Activated CD4-positive, alpha-beta memory T cell treated with anti-CD3 and anti-CD28 coated beads, Interleukin-2, amount 10 ng/mL, durations not matched to agents 7 days and 5 days (primary cell): ENCODE measurements at regions not wholly inside any gene's neighbourhood (a gene's known extent, or its start where the extent isn't known, plus 50 kb on each side); places are given as distances from the start of the nearest gene placed in this dataset.

Experiments used
- CTCF ChIA-PET: fragments of 350-600 bp; sonication (Branson Sonifier 250); formaldehyde crosslinking; loops from one replicate; lab custom pipeline; 2021; ENCODE audit warnings: antibody characterized with exemption, inconsistent platforms; lab: Charles Lee
- POLR2A ChIA-PET: fragments of 350-600 bp; sonication (Branson Sonifier 250); formaldehyde crosslinking; loops from one replicate; lab custom pipeline; 2021; ENCODE audit warnings: antibody characterized with exemption; lab: Charles Lee
- DNase-seq: peaks from one replicate; pipeline ENCODE4 v3.0.0-alpha.2; 2020
- H3K27ac Mint-ChIP-seq: one replicate; pipeline ENCODE4 v1.8.0; 2021; ENCODE audit warnings: mild to moderate bottlenecking, mixed read lengths
- H3K27me3 Mint-ChIP-seq: one replicate; pipeline ENCODE4 v1.8.0; 2021; ENCODE audit warnings: mixed read lengths
- H3K36me3 Mint-ChIP-seq: one replicate; pipeline ENCODE4 v1.8.0; 2021; ENCODE audit warnings: low read depth, mixed read lengths
- H3K4me1 Mint-ChIP-seq: one replicate; pipeline ENCODE4 v1.8.0; 2021; ENCODE audit warnings: mixed read lengths
- H3K4me3 Mint-ChIP-seq: one replicate; pipeline ENCODE4 v1.8.0; 2021; ENCODE audit warnings: mild to moderate bottlenecking, mixed read lengths
- H3K9me3 Mint-ChIP-seq: one replicate; pipeline ENCODE4 v1.8.0; 2021; ENCODE audit warnings: mixed read lengths

DNA sequence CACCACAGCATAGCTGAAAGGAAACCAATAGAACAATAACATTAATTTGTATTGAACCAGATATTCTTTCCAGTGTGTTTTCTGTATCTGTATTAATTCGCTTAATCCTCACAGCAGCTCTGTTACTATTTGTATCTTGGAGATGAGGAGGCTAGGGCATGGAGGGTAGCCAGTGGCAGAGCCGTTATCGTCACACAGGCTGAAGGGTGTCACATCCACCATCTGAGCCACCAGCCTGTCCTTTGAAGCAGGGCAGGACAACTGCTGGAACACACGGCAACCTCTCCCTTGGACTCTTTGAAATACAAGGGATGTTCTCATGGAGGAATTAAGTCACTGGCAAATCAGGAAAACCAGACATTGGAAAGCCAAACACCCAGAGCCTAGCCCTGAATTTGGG, 628.0 kb upstream of the CDH4 start:
- Mint-ChIP-seq H3K36me3 (no peaks in the 10 kb centered on the region), H3K27ac (no peak overlapping the region), H3K4me1 (no peaks in the 10 kb centered on the region), H3K9me3 (no peaks in the 10 kb centered on the region), H3K27me3 (no peaks in the 10 kb centered on the region), H3K4me3 (no peak overlapping the region)
- CTCF ChIA-PET, result no interaction called here
- POLR2A ChIA-PET, result no interaction called here
- no peak for DNase-seq

DNA sequence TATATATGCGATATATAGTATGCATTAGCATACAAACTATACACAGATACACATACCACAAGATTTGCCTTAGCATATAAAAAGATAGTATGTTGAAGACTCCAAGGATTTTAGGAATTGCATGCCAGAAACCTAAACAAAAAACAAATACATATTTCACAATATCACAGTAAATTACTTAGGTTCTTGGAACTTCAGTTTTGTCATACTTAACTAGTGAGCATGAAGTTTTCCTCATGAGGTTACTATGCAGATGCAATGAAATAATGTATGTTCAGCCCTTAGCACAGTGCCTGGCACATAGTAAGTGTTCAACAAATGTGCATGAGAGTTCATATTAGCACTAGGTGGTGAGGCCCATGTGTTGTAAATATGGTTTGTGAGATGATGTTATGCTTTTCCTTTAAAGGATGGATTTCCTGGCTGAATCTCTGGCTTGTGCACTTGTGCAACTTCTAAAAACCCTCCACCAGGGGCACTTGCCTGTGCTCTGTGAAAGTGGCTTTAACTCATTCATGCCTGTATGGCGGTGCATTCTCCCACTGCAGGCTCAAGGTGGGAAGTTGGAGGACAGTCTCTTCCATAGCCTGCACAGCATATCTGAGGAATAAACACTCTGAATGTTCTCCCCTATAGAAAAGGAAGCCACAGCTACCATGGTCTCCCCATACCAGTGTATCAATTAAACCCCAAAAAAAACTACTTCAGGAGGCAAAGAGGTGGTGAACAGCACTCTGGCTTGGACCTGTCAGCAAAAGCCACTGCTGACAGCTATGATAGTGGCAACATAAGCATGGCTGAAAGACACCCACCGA, 624.1 kb upstream of the CDH4 start:
- ChIA-PET POLR2A (no interaction called here), CTCF (no interaction called here)
- no peak overlapping the region for H3K27ac Mint-ChIP-seq
- no peaks in the 10 kb centered on the region for H3K36me3 Mint-ChIP-seq
- H3K4me1 Mint-ChIP-seq, result no peaks in the 10 kb centered on the region
- H3K4me3 Mint-ChIP-seq, result no peak overlapping the region
- no peaks in the 10 kb centered on the region for H3K9me3 Mint-ChIP-seq
- no peak for DNase-seq
- H3K27me3 Mint-ChIP-seq, result no peaks in the 10 kb centered on the region

- DNase-seq, result no peak
- ChIA-PET CTCF (no interaction called here), POLR2A (no interaction called here)
- H3K27me3 Mint-ChIP-seq, result no peaks in the 10 kb centered on the region
- no peak overlapping the region for H3K4me3 Mint-ChIP-seq
- H3K36me3 Mint-ChIP-seq, result no peaks in the 10 kb centered on the region
- no peaks in the 10 kb centered on the region for H3K4me1 Mint-ChIP-seq
- H3K9me3 Mint-ChIP-seq, result no peaks in the 10 kb centered on the region
- no peak overlapping the region for H3K27ac Mint-ChIP-seq
These were observed 623.3 kb upstream of the CDH4 start for GRCh38 chr20:60628749-60629148.

DNA sequence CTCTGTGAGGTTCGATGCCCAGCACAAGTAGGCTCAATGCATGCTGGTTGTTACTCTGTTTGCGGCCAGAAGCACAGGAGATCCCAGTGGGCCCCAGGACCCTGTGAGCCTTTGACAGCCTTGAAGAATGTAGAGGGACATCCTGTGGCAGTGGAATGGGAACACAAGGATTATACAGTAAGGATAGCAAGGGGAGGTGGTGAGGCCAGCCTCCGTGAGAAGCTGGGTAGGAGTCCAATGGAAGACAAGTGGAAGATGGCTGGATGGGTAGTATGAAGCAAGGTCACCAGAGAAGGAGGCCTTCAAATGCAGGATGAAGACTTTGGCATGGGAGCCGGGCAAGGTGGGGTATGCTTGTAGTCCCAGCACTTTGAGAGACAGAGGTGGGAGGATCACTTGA, 622.9 kb upstream of the CDH4 start:
- Mint-ChIP-seq H3K4me3 (no peak overlapping the region), H3K27ac (no peak overlapping the region), H3K4me1 (no peaks in the 10 kb centered on the region), H3K9me3 (no peaks in the 10 kb centered on the region), H3K36me3 (no peaks in the 10 kb centered on the region), H3K27me3 (no peaks in the 10 kb centered on the region)
- no peak for DNase-seq
- ChIA-PET CTCF (no interaction called here), POLR2A (no interaction called here)

DNA sequence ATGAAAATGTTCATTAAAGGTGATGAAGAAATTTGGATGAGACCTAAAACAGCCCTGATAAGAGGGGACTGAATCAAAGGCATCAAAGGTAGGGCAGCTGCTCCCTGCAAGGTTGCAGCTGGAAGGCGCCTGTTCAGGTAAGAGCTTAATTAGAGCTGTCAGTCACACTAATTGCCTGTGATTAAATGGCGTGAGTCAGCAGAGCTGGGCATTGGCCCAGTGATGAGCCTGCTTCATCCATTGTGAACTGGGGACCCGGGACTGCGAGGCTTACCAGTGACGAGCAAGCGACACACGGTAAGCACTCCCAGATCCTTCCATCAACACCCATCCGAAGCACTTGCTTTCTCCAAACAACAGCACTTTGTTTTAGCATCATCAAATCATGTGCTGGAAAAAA, 621.5 kb upstream of the CDH4 start:
- ChIA-PET POLR2A (no interaction called here), CTCF (no interaction called here)

GRCh38 chr20:60631585-60632287, 620.3 kb upstream of the CDH4 start:
- POLR2A ChIA-PET, result no interaction called here
- no peaks in the 10 kb centered on the region for H3K36me3 Mint-ChIP-seq
- H3K27me3 Mint-ChIP-seq, result no peaks in the 10 kb centered on the region
- CTCF ChIA-PET, result no interaction called here
- H3K4me1 Mint-ChIP-seq, result no peaks in the 10 kb centered on the region
- no peak overlapping the region for H3K27ac Mint-ChIP-seq
- no peak overlapping the region for H3K4me3 Mint-ChIP-seq
- no peaks in the 10 kb centered on the region for H3K9me3 Mint-ChIP-seq
- DNase-seq, result no peak

More for the DNA sequence above, 621.5 kb upstream of the CDH4 start:
- no peak for DNase-seq
- no peaks in the 10 kb centered on the region for H3K4me1 Mint-ChIP-seq
- H3K9me3 Mint-ChIP-seq, result no peaks in the 10 kb centered on the region
- no peak overlapping the region for H3K27ac Mint-ChIP-seq
- H3K36me3 Mint-ChIP-seq, result no peaks in the 10 kb centered on the region
- no peaks in the 10 kb centered on the region for H3K27me3 Mint-ChIP-seq
- no peak overlapping the region for H3K4me3 Mint-ChIP-seq

DNA sequence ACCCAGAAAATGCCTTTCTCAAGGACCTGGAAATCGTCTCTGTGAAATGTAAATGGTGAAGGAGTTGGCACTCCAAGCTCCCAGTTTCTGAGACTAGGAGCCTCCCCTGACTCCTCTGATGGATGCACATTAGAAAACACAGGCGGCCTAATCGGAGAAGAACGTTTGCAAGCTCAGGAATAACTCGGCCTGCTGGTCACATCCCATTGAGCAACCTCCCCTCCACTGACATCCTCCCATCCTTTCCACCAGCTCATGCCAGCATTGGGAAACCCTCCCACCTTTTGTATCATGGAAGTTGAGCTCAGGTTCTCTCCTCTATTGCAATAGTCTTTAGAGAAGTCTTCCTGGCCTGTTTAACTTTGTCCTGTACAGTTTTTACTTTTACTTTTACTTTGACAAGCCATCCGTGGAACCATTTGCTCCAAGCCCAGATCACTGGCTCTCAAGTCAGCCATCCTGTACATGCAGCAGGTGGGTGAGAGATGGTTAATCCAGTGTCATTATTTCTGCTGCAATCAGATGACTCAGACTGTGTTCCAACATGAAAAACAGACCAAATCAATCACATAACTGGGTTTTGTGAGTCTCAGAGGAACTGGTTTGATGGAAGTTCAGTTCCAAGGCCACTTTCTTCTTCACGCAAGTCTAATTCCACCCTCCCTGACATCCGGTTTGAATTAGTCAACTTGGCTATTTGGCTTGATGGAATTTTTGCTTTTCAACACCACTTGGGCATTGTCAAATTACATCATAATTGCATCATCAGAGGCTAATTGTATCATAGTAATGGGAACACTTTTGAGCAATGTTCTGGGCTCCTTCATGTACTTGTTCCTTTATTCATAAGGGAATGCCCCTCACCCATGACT, 619.4 kb upstream of the CDH4 start:
- no peaks in the 10 kb centered on the region for H3K4me1 Mint-ChIP-seq
- ChIA-PET CTCF (no interaction called here), POLR2A (no interaction called here)
- no peak for DNase-seq
- no peak overlapping the region for H3K27ac Mint-ChIP-seq
- no peaks in the 10 kb centered on the region for H3K9me3 Mint-ChIP-seq
- H3K27me3 Mint-ChIP-seq, result no peaks in the 10 kb centered on the region
- H3K4me3 Mint-ChIP-seq, result no peak overlapping the region
- H3K36me3 Mint-ChIP-seq, result no peaks in the 10 kb centered on the region

DNA sequence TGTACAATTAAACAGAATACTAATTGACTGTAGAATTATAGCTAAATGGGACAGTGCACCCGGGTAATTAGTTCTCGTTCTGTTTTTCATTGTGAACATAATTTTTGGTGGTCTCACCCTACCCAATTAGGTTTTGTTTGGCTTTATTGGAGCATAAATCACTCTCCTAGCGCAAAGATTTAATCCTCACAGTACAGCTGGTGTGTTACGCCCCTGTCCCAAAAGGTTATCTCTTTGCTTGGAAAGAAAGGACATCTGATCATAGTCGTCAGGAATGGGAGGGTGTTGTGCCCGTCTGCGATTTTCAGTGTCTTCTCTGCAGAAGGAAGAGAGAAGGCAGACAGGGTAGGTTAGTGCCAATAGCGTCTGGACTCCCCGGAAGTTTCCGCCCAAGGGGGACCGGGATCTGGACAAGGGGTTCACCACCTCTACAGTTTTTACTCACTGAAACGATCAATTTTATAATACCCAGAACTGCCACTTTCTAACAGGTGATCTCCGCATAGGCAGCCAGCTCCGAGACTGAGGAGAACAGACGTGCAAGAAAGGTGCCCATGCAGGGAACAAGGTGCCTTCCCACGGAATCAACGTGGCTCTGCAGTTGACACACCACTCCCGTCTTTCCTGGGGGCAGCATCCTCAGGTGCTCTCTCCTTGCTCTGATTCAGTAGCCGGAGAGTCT, 617.4 kb upstream of the CDH4 start:
- Mint-ChIP-seq H3K9me3 (no peaks in the 10 kb centered on the region), H3K27me3 (no peaks in the 10 kb centered on the region), H3K4me1 (no peaks in the 10 kb centered on the region), H3K4me3 (no peak overlapping the region), H3K27ac (no peak overlapping the region), H3K36me3 (no peaks in the 10 kb centered on the region)
- no peak for DNase-seq
- POLR2A ChIA-PET, result no interaction called here
- CTCF ChIA-PET, result no interaction called here

- DNase-seq, result no peak
- no peaks in the 10 kb centered on the region for H3K27me3 Mint-ChIP-seq
- no peaks in the 10 kb centered on the region for H3K36me3 Mint-ChIP-seq
- no peaks in the 10 kb centered on the region for H3K4me1 Mint-ChIP-seq
- no peak overlapping the region for H3K4me3 Mint-ChIP-seq
- no peak overlapping the region for H3K27ac Mint-ChIP-seq
- H3K9me3 Mint-ChIP-seq, result no peaks in the 10 kb centered on the region
- ChIA-PET CTCF (no interaction called here), POLR2A (no interaction called here)
These were observed 615.6 kb upstream of the CDH4 start for GRCh38 chr20:60636417-60636816.

DNA sequence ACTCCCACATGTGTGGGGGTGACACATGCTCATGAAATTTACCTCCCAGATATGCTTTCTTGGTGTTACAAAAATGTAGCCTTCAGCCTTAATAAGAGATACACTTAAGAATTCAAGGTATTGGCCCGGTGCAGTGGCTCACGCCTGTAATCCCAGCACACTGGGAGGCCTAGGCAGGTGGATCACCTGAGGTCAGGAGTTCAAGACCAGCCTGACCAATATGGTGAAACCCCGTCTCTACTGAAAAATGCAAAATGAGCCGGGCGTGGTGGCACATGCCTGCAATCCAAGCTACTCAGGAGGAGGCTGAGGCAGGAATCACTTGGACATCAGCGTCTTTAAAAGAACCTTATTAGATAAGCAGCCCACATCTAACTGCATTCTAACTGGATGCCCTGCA, 614.3 kb upstream of the CDH4 start:
- Mint-ChIP-seq H3K9me3 (peaks cover 2% of the 10 kb centered on the region), H3K27me3 (no peaks in the 10 kb centered on the region), H3K4me3 (no peak overlapping the region), H3K4me1 (no peaks in the 10 kb centered on the region), H3K36me3 (no peaks in the 10 kb centered on the region), H3K27ac (no peak overlapping the region)
- ChIA-PET POLR2A (no interaction called here), CTCF (no interaction called here)
- no peak for DNase-seq

DNA sequence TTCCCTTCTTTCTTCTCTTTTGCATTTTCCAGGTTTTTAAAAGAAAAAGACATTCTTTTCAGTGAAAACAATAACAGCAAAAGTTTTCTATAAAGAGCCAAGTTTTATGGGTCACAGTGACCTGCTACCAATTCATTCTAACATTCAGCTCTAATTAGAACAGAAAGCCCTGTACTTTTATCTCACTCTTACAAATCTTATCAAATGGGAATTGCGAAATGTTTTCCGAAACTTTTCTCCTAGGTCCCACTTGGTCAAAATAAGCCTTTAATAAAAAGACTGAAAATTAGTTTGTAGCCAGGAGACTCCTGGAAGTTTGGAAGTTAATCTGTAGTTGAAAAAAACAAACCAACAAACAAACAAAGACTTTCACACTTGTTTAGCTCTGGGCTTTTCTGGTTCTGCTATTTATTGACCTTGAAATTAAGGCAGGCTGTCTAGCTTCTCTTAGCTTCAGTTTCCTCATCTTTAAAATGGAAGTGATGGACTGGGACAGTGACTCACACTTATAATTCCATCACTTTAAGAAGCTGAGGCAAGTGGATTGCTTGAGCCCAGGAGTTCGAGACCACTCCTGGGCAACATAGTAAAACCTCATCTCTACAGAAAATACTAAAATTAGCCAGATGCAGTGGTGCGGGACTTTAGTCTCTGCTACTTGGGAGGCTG, 613.5 kb upstream of the CDH4 start:
- no peak overlapping the region for H3K4me3 Mint-ChIP-seq
- H3K36me3 Mint-ChIP-seq, result no peaks in the 10 kb centered on the region
- DNase-seq, result no peak
- POLR2A ChIA-PET, result no interaction called here
- H3K9me3 Mint-ChIP-seq, result peaks cover 2% of the 10 kb centered on the region
- no peaks in the 10 kb centered on the region for H3K4me1 Mint-ChIP-seq
- CTCF ChIA-PET, result no interaction called here
- no peaks in the 10 kb centered on the region for H3K27me3 Mint-ChIP-seq
- H3K27ac Mint-ChIP-seq, result no peak overlapping the region

- no peaks in the 10 kb centered on the region for H3K4me1 Mint-ChIP-seq
- H3K36me3 Mint-ChIP-seq, result no peaks in the 10 kb centered on the region
- peaks cover 2% of the 10 kb centered on the region for H3K9me3 Mint-ChIP-seq
- POLR2A ChIA-PET, result no interaction called here
- DNase-seq, result no peak
- H3K4me3 Mint-ChIP-seq, result no peak overlapping the region
- H3K27me3 Mint-ChIP-seq, result no peaks in the 10 kb centered on the region
- CTCF ChIA-PET, result no interaction called here
- no peak overlapping the region for H3K27ac Mint-ChIP-seq
These were observed 610.1 kb upstream of the CDH4 start for GRCh38 chr20:60641879-60642447.
